ENCODE measurements at regions not wholly inside any gene's neighbourhood (a gene's known extent, or its start where the extent isn't known, plus 50 kb on each side); places are given as distances from the start of the nearest gene placed in this dataset.

GRCh38 chr5:156006026-156006647, 320.8 kb upstream of the SGCD start:
- H3K4me1 ChIP-seq (replicated peaks in 1 of 4; ENCODE audit: control insufficient read depth in 3 of 4, insufficient read depth in 4 of 4, low read length in 3 of 4), result no peaks in the 10 kb centered on the region
- CTCF ChIA-PET (ENCODE audit: partially characterized antibody), result no interaction called here
- whole genome bisulfite sequencing, 2 experiments (ENCODE audit: extremely low coverage in 1 of 2, insufficient coverage in 1 of 2, insufficient read length in 1 of 2, insufficient replicate concordance in 2 of 2, low coverage in 1 of 2, low lambda C conversion rate in 2 of 2, missing lambda C conversion rate in 1 of 2), result 91% methylated on average over 6 of the region's 6 CpGs; no CpG with 5 or more reads in 1 of the 2 experiments
- TF ChIP-seq SP1 (IDR thresholded peaks at IDR 0.05; ENCODE audit: low read depth, low read length) (no peak), RNF2 (IDR thresholded peaks at IDR 0.05; ENCODE audit: borderline replicate concordance, low read depth, low read length, missing control alignments, poor library complexity, severe bottlenecking) (no peak), CHD1 (IDR thresholded peaks at IDR 0.05; ENCODE audit: low read depth, low read length) (no peak), CTCF (IDR thresholded peaks at IDR 0.05; ENCODE audit: control extremely low read depth in 1 of 3, insufficient read depth in 1 of 3, low read depth in 1 of 3, low read length in 3 of 3) (no peak), SUZ12 (IDR thresholded peaks at IDR 0.05; ENCODE audit: low read length) (no peak), CTBP2 (IDR thresholded peaks at IDR 0.05; ENCODE audit: borderline replicate concordance, insufficient read depth, insufficient read length, low read length) (no peak), SAP30 (IDR thresholded peaks at IDR 0.05; ENCODE audit: insufficient read depth, insufficient replicate concordance, low read length) (no peak), EZH2 (IDR thresholded peaks at IDR 0.05; ENCODE audit: low read depth, low read length, severe bottlenecking) (no peak), TEAD4 (IDR thresholded peaks at IDR 0.05; ENCODE audit: low read depth, low read length) (no peak), POLR2A (IDR thresholded peaks at IDR 0.05; ENCODE audit: control extremely low read depth in 1 of 2, low read depth in 2 of 2, low read length in 2 of 2) (no peak), SP2 (IDR thresholded peaks at IDR 0.05; ENCODE audit: low read length) (no peak), ASH2L (IDR thresholded peaks at IDR 0.05; ENCODE audit: low read length) (no peak)

More at GRCh38 chr5:156006026-156006647, 320.8 kb upstream of the SGCD start:
- no peak overlapping the region for H2BK15ac ChIP-seq (ENCODE audit: low read length)
- H3K79me1 ChIP-seq (ENCODE audit: low read depth, low read length), result no peaks in the 10 kb centered on the region
- no peak overlapping the region for H2BK12ac ChIP-seq (ENCODE audit: low read depth, low read length)
- no peaks in the 10 kb centered on the region for H3K23me2 ChIP-seq (ENCODE audit: low read depth, low read length)
- no peak overlapping the region for H2AK5ac ChIP-seq (ENCODE audit: low read depth, low read length)
- no peak overlapping the region for H3K23ac ChIP-seq (ENCODE audit: insufficient read length)
- H3K4me2 ChIP-seq (ENCODE audit: insufficient read depth in 1 of 2, low read depth in 2 of 2, low read length in 2 of 2), result no peak overlapping the region
- no peak overlapping the region for H4K91ac ChIP-seq (replicated peaks; ENCODE audit: insufficient read length, low read length)
- no peak overlapping the region for H4K5ac ChIP-seq (ENCODE audit: insufficient read length, low read depth, low read length)
- DNase-seq (ENCODE audit: low read depth in 1 of 2, low spot score in 2 of 2), result no peak
- H2AFZ ChIP-seq (ENCODE audit: low read length), result no peak overlapping the region
- H4K8ac ChIP-seq (ENCODE audit: extremely low read depth, insufficient read depth, low read length), result no peak overlapping the region
- H3K9me3 ChIP-seq (ENCODE audit: insufficient read depth in 2 of 2, low read depth in 1 of 2, low read length in 1 of 2), result no peaks in the 10 kb centered on the region
- no peak overlapping the region for H3K27ac ChIP-seq (ENCODE audit: low read depth, low read length)
- no peak overlapping the region for H2BK5ac ChIP-seq (ENCODE audit: low read depth, low read length)
- H4K20me1 ChIP-seq (replicated peaks in 1 of 2; ENCODE audit: control insufficient read depth in 1 of 2, insufficient read depth in 2 of 2, low read length in 2 of 2), result no peaks in the 10 kb centered on the region
- H3K56ac ChIP-seq (replicated peaks; ENCODE audit: insufficient read length, low read depth, low read length), result no peak overlapping the region
- no peak overlapping the region for H3K4me3 ChIP-seq (ENCODE audit: extremely low read depth in 1 of 4, insufficient read depth in 2 of 4, low read depth in 3 of 4, low read length in 4 of 4)
- POLR2A ChIA-PET (ENCODE audit: partially characterized antibody), result no interaction called here
- FAIRE-seq, result no peak
- no peaks in the 10 kb centered on the region for H3K27me3 ChIP-seq (replicated peaks in 1 of 4; ENCODE audit: control insufficient read depth in 3 of 4, extremely low read depth in 1 of 4, insufficient read depth in 3 of 4, low read length in 3 of 4)
- H3K79me2 ChIP-seq (ENCODE audit: control insufficient read depth in 1 of 2, insufficient read depth in 2 of 2, low read length in 2 of 2), result no peaks in the 10 kb centered on the region
- no peak overlapping the region for H3K4ac ChIP-seq (replicated peaks; ENCODE audit: insufficient read length, low read depth, low read length)
- H2BK120ac ChIP-seq (replicated peaks; ENCODE audit: low read depth, low read length), result no peak overlapping the region
- H3K14ac ChIP-seq (ENCODE audit: insufficient read length), result no peak overlapping the region
- no peak overlapping the region for H3K18ac ChIP-seq (ENCODE audit: extremely low read depth, low read length)
- no peaks in the 10 kb centered on the region for H3K36me3 ChIP-seq (ENCODE audit: control insufficient read depth in 2 of 4, insufficient read depth in 4 of 4, low read length in 3 of 4)
- H3K9ac ChIP-seq (replicated peaks in 1 of 4; ENCODE audit: extremely low read depth in 1 of 4, low read depth in 3 of 4, low read length in 3 of 4), result no peak overlapping the region
- no peak overlapping the region for H2BK20ac ChIP-seq (ENCODE audit: low read length)

Data from H1 (cell line).